Right lobe of liver (tissue), 6 donors: ENCODE measurements at regions not wholly inside any gene's neighbourhood (a gene's known extent, or its start where the extent isn't known, plus 50 kb on each side); places are given as distances from the start of the nearest gene placed in this dataset.
"Not testable (repeated sequence)": the region's sequence is repeated elsewhere in the genome, so short reads cannot be mapped to it uniquely, and the experiment has no call there.

Source experiments
- ATAC-seq, 4 donors: fragments of 200-7000 bp; cut with Tn5 transposase; one replicate each; pipeline ENCODE4 v1.9.1; 2020; ENCODE audit warnings: mild to moderate bottlenecking in 4 of 4, moderate library complexity in 4 of 4
- DNase-seq, 3 donors: peaks; one replicate each; pipeline ENCODE4 v3.0.0-alpha.2; 2020
- H3K27ac ChIP-seq, 3 donors: fragments of 200-600 bp; one replicate each; pipeline ENCODE4 v1.8.0; 2022
- H3K27me3 ChIP-seq, 2 donors: fragments of 200-600 bp; one replicate each; pipeline ENCODE4 v1.8.0; 2022
- H3K36me3 ChIP-seq, 4 donors: fragments of 200-600 bp; sonication (generic) in 1 of 4; one replicate each; pipeline versions ENCODE4 v1.5.1 to v1.8.0; 2017 to 2022; ENCODE audit warnings: control low read depth in 1 of 4
- H3K4me1 ChIP-seq, 4 donors: fragments of 200-600 bp; sonication (generic) in 1 of 4; one replicate each; pipeline versions ENCODE4 v1.5.1 to v1.8.0; 2017 to 2022; ENCODE audit warnings: control low read depth in 1 of 4
- H3K4me3 ChIP-seq, 3 donors: fragments of 200-600 bp; one replicate each; pipeline ENCODE4 v1.8.0; 2022
- H3K9me3 ChIP-seq, 4 donors: fragments of 200-600 bp; sonication (generic) in 1 of 4; one replicate each; pipeline versions ENCODE4 v1.5.1 to v1.8.0; 2017 to 2022; ENCODE audit warnings: control low read depth in 1 of 4
- CTCF ChIP-seq, 4 donors: fragments of 200-600 bp in 3 of 4; fragments of 450-650 bp in 1 of 4; IDR thresholded peaks; one replicate each; pipeline versions ENCODE4 v1.5.1 to v1.8.0; 2016 to 2022; ENCODE audit warnings: antibody characterized with exemption in 4 of 4, mild to moderate bottlenecking in 2 of 4
- POLR2A ChIP-seq: fragments of 450-650 bp; IDR thresholded peaks from one replicate; pipeline ENCODE4 v1.6.1; 2017; ENCODE audit warnings: antibody characterized with exemption, mild to moderate bottlenecking
- WGBS: methylation state at CpG from one replicate; pipeline ENCODE4 v1.1.6; 2018; ENCODE audit warnings: low coverage, low lambda C conversion rate; ENCODE audit not compliant: insufficient coverage; ENCODE audit errors: missing lambda C conversion rate; 5-methylcytosine and 5-hydroxymethylcytosine counted together
- intact Hi-C, 2 donors: fragments of 100-400 bp; cut with DNase I; formaldehyde crosslinking; loops; one replicate each; pipeline versions ENCODE4 v1.11.2 to v1.14.1; 2022
- donor health status: DM: no; HTN: yes; CAD: no.
- donor health status: DM: no; HTN: no; CAD: no.
- donor health status: DM: no; HTN: no; CAD: no.
- donor health status: DM: no; HTN: yes; CAD: no.
- donor health status: DM: no; HTN: yes; CAD: no.

- DNase-seq (no peak), ATAC-seq (no peak)
- Histone ChIP-seq H3K4me1 (no peaks in the 10 kb centered on the region), H3K36me3 (no peaks in the 10 kb centered on the region), H3K27me3 (no peaks in the 10 kb centered on the region), H3K4me3 (no peak overlapping the region), H3K9me3 (no peaks in the 10 kb centered on the region), H3K27ac (no peak overlapping the region)
- intact Hi-C loops, result no loop called here
- TF ChIP-seq CTCF (IDR thresholded peaks at IDR 0.05) (no peak), POLR2A (no peak)
- WGBS, result 85% methylated on average over 1 of the region's 1 CpG
Measured at GRCh38 chr1:60255565-60255964, 182.0 kb upstream of the C1orf87 start.

GRCh38 chr1:60251426-60251825, 177.9 kb upstream of the C1orf87 start:
- DNase-seq, result no peak
- ATAC-seq, result no peak
- Histone ChIP-seq H3K9me3 (no peaks in the 10 kb centered on the region), H3K4me1 (no peaks in the 10 kb centered on the region), H3K4me3 (no peak overlapping the region), H3K27ac (no peak overlapping the region), H3K36me3 (no peaks in the 10 kb centered on the region), H3K27me3 (no peaks in the 10 kb centered on the region)
- intact Hi-C loops, result no loop called here
- no peak for TF ChIP-seq CTCF (IDR thresholded peaks at IDR 0.05)
- no peak for TF ChIP-seq POLR2A
- 38% methylated on average over 2 of the region's 2 CpGs for WGBS

- WGBS, result 0% methylated on average over 1 of the region's 1 CpG
- H3K36me3 ChIP-seq, H3K4me3 ChIP-seq, H3K4me1 ChIP-seq, intact Hi-C loops, H3K9me3 ChIP-seq, H3K27me3 ChIP-seq, ATAC-seq, H3K27ac ChIP-seq: not testable (repeated sequence)
- DNase-seq, result peak in 2 of 3 donors; percentile 55 to 59
Measured at GRCh38 chr1:60247467-60247866, 173.9 kb upstream of the C1orf87 start.

- ATAC-seq (peak in 1 of 4 donors; percentile 70), DNase-seq (no peak)
- H3K9me3 ChIP-seq, result no peaks in the 10 kb centered on the region
- no peaks in the 10 kb centered on the region for H3K36me3 ChIP-seq
- H3K4me1 ChIP-seq, result peaks cover 0 to 4% (median 0%) of the 10 kb centered on the region in 4 donors
- H3K27ac ChIP-seq, result no peak overlapping the region
- WGBS, result 58% methylated on average over 2 of the region's 2 CpGs
- H3K4me3 ChIP-seq, result no peak overlapping the region
- intact Hi-C loops, result no loop called here
- no peak for TF ChIP-seq POLR2A
- TF ChIP-seq CTCF (IDR thresholded peaks at IDR 0.05), result no peak
- H3K27me3 ChIP-seq, result no peaks in the 10 kb centered on the region
Measured at GRCh38 chr1:60245324-60245723, 171.8 kb upstream of the C1orf87 start.

GRCh38 chr1:60244906-60245305, 171.3 kb upstream of the C1orf87 start:
- no peak for DNase-seq
- Histone ChIP-seq H3K27me3 (no peaks in the 10 kb centered on the region), H3K9me3 (no peaks in the 10 kb centered on the region), H3K36me3 (no peaks in the 10 kb centered on the region), H3K27ac (no peak overlapping the region), H3K4me1 (peaks cover 0 to 4% (median 0%) of the 10 kb centered on the region in 4 donors), H3K4me3 (no peak overlapping the region)
- no peak for ATAC-seq
- no peak for TF ChIP-seq CTCF (IDR thresholded peaks at IDR 0.05)
- no peak for TF ChIP-seq POLR2A
- intact Hi-C loops, result no loop called here
